H1 (cell line): ENCODE measurements at regions not wholly inside any gene's neighbourhood (a gene's known extent, or its start where the extent isn't known, plus 50 kb on each side); places are given as distances from the start of the nearest gene placed in this dataset.

Experiments
- SAP30 ChIP-seq: fragments of 300-600 bp; sonication (generic); IDR thresholded peaks from 2 replicates; pipeline ENCODE4 v1.7.1; 2012; ENCODE audit warnings: low read length, moderate library complexity, mild to moderate bottlenecking, inconsistent platforms; ENCODE audit not compliant: insufficient read depth, insufficient replicate concordance
- SP4 ChIP-seq: IDR thresholded peaks from 2 replicates; pipeline ENCODE4 v1.6.1; 2012; ENCODE audit warnings: low read length, inconsistent platforms
- TAF7 ChIP-seq: optimal IDR thresholded peaks from 2 replicates; pipeline ENCODE3; 2011; ENCODE audit warnings: low read depth, mild to moderate bottlenecking, inconsistent platforms, low read length, moderate library complexity, borderline replicate concordance

DNA sequence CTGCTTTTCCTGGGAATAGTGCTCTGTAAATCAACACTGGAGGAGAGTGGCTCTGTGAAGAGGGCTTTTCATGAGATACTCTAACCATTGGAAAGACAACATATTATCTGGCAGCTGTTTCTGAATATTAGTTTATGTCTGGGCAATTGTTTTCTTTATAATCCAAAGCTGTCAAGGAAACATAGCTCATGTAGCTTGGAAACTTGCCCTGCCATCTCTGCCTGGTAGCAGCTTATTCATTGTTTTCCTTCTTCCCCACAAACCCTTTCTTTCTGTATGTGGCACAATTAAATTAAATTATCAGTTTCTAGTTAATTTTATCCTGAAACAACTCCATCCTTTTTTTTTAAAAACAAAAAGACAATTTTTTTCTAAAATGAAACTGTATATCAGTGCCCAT lies 160.0 kb downstream of the EDEM1 start (continued):
- TF ChIP-seq SAP30: no peak
- no peak for TF ChIP-seq SP4
- TF ChIP-seq TAF7: no peak
- TF ChIP-seq, all 59 proteins: peak for 0
